WTC11 (cell line): ENCODE measurements at regions not wholly inside any gene's neighbourhood (a gene's known extent, or its start where the extent isn't known, plus 50 kb on each side); places are given as distances from the start of the nearest gene placed in this dataset.

Source experiments
- CTCF ChIP-seq: fragments of 200-600 bp; IDR thresholded peaks from 2 replicates; pipeline ENCODE4 v1.8.0; 2022; ENCODE audit warnings: antibody characterized with exemption
- ELF4 ChIP-seq: sonication (generic); formaldehyde crosslinking; IDR thresholded peaks from 2 replicates; pipeline ENCODE4 v1.8.1; 2022; ENCODE audit warnings: low read depth, mild to moderate bottlenecking, moderate library complexity, missing genetic modification reagents
- TF ChIP-seq, protein P1 (sequence below): fragments of 250-450 bp; sonication (Bioruptor Pico); IDR thresholded peaks from 2 replicates; pipeline ENCODE4 v1.9.0; 2021; ENCODE audit warnings: mild to moderate bottlenecking

GRCh38 chr3:26347150-26347549 is 275.4 kb upstream of the LRRC3B start:
- TF ChIP-seq CTCF (no peak), ELF4 (CRISPR knock-in tag) (no peak)
- TF ChIP-seq, protein P1, sequence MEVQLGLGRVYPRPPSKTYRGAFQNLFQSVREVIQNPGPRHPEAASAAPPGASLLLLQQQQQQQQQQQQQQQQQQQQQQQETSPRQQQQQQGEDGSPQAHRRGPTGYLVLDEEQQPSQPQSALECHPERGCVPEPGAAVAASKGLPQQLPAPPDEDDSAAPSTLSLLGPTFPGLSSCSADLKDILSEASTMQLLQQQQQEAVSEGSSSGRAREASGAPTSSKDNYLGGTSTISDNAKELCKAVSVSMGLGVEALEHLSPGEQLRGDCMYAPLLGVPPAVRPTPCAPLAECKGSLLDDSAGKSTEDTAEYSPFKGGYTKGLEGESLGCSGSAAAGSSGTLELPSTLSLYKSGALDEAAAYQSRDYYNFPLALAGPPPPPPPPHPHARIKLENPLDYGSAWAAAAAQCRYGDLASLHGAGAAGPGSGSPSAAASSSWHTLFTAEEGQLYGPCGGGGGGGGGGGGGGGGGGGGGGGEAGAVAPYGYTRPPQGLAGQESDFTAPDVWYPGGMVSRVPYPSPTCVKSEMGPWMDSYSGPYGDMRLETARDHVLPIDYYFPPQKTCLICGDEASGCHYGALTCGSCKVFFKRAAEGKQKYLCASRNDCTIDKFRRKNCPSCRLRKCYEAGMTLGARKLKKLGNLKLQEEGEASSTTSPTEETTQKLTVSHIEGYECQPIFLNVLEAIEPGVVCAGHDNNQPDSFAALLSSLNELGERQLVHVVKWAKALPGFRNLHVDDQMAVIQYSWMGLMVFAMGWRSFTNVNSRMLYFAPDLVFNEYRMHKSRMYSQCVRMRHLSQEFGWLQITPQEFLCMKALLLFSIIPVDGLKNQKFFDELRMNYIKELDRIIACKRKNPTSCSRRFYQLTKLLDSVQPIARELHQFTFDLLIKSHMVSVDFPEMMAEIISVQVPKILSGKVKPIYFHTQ (CRISPR knock-in tag) = no peak
